ENCODE measurements at regions not wholly inside any gene's neighbourhood (a gene's known extent, or its start where the extent isn't known, plus 50 kb on each side); places are given as distances from the start of the nearest gene placed in this dataset.

DNA sequence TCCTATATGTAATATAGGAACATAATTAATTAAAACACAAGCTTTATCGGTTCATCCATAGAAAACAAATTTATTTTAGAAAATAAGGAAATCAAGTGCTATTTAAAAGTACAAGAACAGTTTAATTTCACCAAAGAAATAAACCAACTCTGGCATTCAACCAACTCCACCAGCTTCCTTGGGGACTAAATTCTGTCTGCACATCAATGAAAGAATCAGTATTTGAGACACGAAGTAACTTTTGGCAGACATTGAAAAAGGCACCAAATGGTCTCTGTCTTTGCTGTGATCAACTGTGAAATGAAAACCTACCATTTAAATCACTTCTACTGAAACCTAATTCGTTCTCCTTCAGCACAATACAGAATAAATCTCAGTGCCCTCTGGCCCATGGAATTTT is 719.7 kb upstream of the GRIA3 start:
- Mint-ChIP-seq H3K27ac (no peak overlapping the region), H3K27me3 (no peaks in the 10 kb centered on the region)

DNA sequence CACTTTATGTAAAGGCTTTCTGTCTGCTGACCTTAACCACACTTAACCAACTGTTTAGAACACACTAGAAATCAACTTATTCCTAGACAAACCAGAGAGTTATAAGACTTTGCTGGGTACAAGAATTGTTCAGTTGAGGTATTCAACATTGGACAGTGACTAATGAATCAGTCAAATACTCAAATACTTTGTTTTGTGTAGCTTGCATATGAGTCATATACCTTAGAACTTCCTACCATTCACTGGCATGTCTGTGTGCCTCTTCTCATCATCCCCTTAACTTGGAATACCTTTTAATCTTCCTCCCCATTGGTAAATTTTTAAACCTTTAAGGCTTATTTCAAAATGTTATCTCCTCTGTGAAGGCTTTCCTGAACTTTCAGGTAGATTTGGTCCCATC is 708.8 kb upstream of the GRIA3 start:
- H3K27me3 Mint-ChIP-seq = no peaks in the 10 kb centered on the region
- no peak overlapping the region for H3K4me3 Mint-ChIP-seq
- H3K9me3 Mint-ChIP-seq = no peaks in the 10 kb centered on the region
- H3K27ac Mint-ChIP-seq = no peak overlapping the region
- no peaks in the 10 kb centered on the region for H3K4me1 Mint-ChIP-seq
- H3K36me3 Mint-ChIP-seq = no peaks in the 10 kb centered on the region

More for the DNA sequence above, 719.7 kb upstream of the GRIA3 start:
- no peaks in the 10 kb centered on the region for H3K36me3 Mint-ChIP-seq
- no peaks in the 10 kb centered on the region for H3K9me3 Mint-ChIP-seq
- H3K4me1 Mint-ChIP-seq = no peaks in the 10 kb centered on the region
- no peak overlapping the region for H3K4me3 Mint-ChIP-seq

DNA sequence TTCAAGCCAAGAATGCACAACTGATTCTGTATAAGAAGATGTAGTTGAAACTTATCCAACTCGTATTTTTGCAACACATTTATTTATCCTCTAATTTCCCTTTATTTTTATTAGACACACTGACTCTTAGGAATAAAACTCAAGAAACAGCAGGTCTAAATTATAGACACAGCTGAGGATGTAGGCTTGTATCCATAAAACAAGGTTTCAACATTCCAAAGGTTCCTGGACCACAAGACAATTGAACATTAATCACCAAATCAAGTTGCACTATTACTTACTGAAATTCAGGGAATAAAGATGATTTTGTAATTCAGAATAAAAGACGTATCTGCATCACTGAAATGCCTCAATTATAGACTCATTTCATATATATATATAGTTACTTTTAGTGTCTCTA is 683.5 kb upstream of the GRIA3 start:
- Mint-ChIP-seq H3K4me3 (no peak overlapping the region), H3K36me3 (no peaks in the 10 kb centered on the region), H3K9me3 (peaks cover under 1% of the 10 kb centered on the region), H3K4me1 (no peaks in the 10 kb centered on the region), H3K27me3 (no peaks in the 10 kb centered on the region), H3K27ac (no peak overlapping the region)

DNA sequence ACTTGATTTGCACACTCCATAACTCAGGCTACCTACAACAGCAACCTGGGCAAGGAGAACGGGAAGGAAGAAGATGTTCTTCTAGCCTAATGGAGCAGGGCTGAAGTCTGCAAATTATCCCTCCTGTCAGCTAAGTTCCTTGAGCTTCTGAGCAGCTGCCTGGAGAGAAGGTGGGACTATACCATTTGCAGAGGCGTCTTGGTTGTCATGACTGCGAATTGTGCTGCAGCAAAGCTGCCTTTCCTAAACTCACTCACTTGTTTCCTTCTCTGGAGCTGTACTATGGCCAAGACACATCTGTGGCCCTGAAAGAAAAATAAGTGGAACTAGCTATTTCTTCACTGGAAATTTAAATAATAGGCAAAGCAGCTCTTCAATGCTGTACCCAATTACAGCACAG is 682.4 kb upstream of the GRIA3 start:
- Mint-ChIP-seq H3K27me3 (no peaks in the 10 kb centered on the region), H3K27ac (no peak overlapping the region), H3K36me3 (no peaks in the 10 kb centered on the region), H3K9me3 (no peaks in the 10 kb centered on the region), H3K4me1 (no peaks in the 10 kb centered on the region), H3K4me3 (no peak overlapping the region)

DNA sequence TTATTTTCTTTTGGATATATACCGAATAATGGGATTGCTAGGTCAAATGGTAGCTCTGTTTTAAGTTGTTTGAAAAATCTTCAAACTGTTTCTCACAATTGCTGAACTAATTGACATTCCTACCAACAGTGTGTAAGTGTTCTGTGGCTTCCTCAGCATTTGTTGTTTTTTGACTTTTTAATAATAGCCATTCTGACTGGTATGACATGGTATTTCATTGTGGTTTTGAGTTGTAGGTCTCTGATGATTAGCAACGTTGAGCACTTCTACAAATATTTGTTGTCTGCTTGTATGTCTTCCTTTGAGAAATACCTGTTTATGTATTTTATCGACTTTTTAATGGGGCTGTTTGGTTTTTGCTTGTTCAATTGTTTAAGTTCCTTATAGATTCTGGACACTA is 680.1 kb upstream of the GRIA3 start:
- Mint-ChIP-seq H3K27ac (no peak overlapping the region), H3K9me3 (no peaks in the 10 kb centered on the region), H3K27me3 (no peaks in the 10 kb centered on the region), H3K4me1 (no peaks in the 10 kb centered on the region), H3K36me3 (no peaks in the 10 kb centered on the region), H3K4me3 (no peak overlapping the region)

DNA sequence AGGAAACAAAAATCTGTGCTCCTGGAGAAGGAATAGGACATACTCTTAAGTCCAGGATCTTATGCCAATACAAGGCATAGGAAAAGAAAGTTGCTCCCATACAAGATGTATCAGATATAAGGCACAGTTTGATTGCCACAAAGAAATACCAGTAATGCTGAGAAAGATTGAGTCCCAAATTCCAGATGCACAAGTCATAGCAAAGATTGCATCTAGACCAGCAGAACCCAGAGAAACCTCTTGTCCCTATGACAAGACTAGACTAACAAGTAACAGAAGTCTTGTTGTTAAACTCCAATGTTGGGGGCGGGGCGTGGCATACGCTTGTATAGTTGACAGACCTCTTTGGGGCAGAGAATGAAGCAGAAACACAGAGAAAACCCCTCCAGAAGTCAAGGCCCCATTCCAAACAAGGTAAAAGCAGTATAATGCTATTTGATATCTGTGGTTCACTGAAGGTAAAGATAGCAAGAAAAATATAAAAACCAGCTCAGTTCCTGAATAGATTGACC is 671.5 kb upstream of the GRIA3 start:
- H3K4me1 Mint-ChIP-seq = no peaks in the 10 kb centered on the region
- H3K27me3 Mint-ChIP-seq = no peaks in the 10 kb centered on the region
- H3K36me3 Mint-ChIP-seq = no peaks in the 10 kb centered on the region
- H3K27ac Mint-ChIP-seq = no peak overlapping the region
- H3K9me3 Mint-ChIP-seq = no peaks in the 10 kb centered on the region
- H3K4me3 Mint-ChIP-seq = no peak overlapping the region

DNA sequence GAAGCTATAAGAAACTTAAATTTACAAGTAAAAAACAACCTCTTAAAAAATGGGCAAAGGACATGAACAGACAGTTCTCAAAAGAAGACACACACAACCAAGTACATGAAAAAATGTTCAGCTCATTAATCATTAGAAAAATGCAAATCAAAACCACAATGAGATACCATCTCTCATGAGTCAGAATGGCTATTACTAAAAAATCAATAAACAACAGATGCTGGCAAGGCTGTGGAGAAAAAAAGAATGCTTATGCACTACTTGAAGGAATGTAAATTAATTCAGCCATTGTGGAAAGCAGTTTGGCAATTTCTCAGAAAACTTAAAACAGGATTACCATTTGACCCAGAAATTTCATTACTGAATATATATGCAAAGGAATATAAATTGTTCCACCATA is 666.3 kb upstream of the GRIA3 start:
- H3K4me1 Mint-ChIP-seq = no peaks in the 10 kb centered on the region
- H3K27ac Mint-ChIP-seq = no peak overlapping the region
- no peak overlapping the region for H3K4me3 Mint-ChIP-seq
- no peaks in the 10 kb centered on the region for H3K9me3 Mint-ChIP-seq
- no peaks in the 10 kb centered on the region for H3K27me3 Mint-ChIP-seq
- H3K36me3 Mint-ChIP-seq = no peaks in the 10 kb centered on the region

DNA sequence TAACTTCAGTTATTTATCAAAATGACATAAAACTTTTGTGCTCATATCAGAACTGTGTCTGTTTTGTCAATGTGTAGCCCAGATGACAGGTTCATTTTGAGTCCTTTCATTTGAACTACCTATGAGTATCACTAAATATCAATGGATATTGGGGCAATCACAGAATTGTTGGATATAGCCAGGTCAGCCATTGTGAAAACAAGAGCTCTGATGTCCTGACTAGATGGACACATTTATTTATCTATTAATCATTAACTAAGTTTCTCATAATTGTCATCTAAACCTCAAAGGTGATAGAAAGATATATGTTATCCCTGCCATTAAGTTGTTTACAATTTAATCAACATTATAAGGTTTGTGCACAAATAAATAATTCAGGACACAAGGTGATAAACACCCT is 638.3 kb upstream of the GRIA3 start:
- Mint-ChIP-seq H3K4me3 (no peak overlapping the region), H3K36me3 (no peaks in the 10 kb centered on the region)

DNA sequence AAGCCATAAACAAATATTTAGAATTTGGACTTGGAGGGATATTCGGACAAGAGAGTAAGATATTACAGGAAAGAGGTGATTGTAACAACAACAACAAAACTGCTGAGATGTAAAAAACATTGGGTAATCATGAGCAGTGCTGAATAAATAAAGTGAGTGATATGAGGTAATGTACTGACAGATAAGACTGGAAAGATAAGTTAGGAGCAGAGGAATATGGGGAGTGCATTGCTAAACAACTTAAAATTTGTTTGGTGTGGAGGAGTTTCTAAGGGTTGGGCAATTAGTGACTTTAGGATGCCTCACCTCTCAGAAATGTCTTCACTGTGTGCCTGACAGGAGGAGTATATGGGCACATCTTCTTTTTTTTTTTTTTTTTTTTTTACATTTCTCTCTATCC is 637.8 kb upstream of the GRIA3 start:
- Mint-ChIP-seq H3K36me3 (no peaks in the 10 kb centered on the region), H3K27ac (no peak overlapping the region), H3K27me3 (no peaks in the 10 kb centered on the region), H3K9me3 (no peaks in the 10 kb centered on the region), H3K4me1 (no peaks in the 10 kb centered on the region), H3K4me3 (no peak overlapping the region)

More for the DNA sequence above, 638.3 kb upstream of the GRIA3 start:
- Mint-ChIP-seq H3K9me3 (no peaks in the 10 kb centered on the region), H3K4me1 (no peaks in the 10 kb centered on the region), H3K27ac (no peak overlapping the region), H3K27me3 (no peaks in the 10 kb centered on the region)

DNA sequence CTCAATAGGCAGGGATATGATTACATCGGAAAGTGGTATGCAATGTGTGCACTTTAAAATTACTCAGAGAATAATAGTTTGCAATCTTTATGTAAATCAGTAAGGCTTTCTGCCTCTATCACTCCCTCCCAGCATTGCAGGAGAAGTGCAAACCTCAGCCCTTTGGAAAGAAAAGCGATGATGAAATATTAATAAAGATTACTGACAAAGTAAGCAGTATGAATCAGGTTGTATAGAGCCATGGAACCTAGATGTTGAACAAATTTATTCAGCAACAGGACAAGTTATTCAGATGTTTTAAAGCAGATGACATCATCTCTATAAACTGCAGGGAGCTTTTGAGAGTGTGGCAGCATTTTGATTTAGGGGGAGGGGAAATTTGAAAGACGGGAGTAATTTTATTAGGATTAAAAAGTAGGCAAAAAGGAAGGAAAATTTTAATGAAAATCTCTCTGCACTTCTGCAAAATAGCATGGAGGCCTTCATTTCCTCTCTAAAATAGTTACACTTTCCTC is 631.7 kb upstream of the GRIA3 start:
- H3K9me3 Mint-ChIP-seq = no peaks in the 10 kb centered on the region
- H3K36me3 Mint-ChIP-seq = no peaks in the 10 kb centered on the region
- no peak overlapping the region for H3K4me3 Mint-ChIP-seq
- no peaks in the 10 kb centered on the region for H3K27me3 Mint-ChIP-seq
- no peak overlapping the region for H3K27ac Mint-ChIP-seq
- no peaks in the 10 kb centered on the region for H3K4me1 Mint-ChIP-seq

DNA sequence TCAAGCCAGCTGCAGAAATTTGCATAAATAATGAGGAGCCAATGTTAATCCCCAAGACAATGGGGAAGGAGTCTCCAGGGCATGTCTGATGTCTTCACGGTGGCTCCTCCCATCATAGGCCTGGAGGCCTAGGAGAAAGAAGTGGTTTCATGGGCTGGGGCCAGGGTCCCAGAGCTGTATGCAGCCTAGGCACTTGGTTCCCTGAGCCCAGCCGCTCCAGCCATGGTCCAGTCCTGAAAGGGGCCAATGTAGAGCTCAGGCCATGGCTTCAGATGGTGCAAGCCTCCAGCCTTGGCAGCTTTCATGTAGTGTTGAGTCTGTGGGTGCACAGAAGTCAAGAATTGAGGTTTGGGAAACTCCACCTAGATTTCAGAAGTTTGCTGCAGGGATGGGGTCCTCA is 628.2 kb upstream of the GRIA3 start:
- Mint-ChIP-seq H3K27ac (no peak overlapping the region), H3K4me3 (no peak overlapping the region), H3K4me1 (no peaks in the 10 kb centered on the region), H3K9me3 (no peaks in the 10 kb centered on the region), H3K27me3 (no peaks in the 10 kb centered on the region), H3K36me3 (no peaks in the 10 kb centered on the region)

DNA sequence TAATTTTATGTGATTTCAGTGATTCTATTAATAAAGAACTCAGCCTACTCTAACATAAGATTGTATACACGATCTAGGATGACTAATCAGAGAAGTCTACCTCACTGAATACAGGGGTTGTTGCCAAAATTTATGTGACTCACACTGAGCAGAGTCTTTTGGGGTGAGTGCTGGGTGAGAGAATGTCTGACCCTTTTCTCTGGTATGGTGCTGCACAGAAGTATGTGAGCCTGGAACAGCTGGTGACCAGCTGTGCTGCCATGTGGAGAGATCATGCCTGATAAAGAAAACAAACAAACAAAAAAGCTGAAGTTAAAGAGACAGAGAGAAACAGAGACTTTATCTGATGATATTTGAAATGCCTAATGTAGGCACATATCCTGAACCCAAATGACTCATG is 618.1 kb upstream of the GRIA3 start:
- no peaks in the 10 kb centered on the region for H3K4me1 Mint-ChIP-seq
- no peaks in the 10 kb centered on the region for H3K9me3 Mint-ChIP-seq
- H3K27me3 Mint-ChIP-seq = no peaks in the 10 kb centered on the region
- no peak overlapping the region for H3K4me3 Mint-ChIP-seq
- no peaks in the 10 kb centered on the region for H3K36me3 Mint-ChIP-seq
- H3K27ac Mint-ChIP-seq = no peak overlapping the region

DNA sequence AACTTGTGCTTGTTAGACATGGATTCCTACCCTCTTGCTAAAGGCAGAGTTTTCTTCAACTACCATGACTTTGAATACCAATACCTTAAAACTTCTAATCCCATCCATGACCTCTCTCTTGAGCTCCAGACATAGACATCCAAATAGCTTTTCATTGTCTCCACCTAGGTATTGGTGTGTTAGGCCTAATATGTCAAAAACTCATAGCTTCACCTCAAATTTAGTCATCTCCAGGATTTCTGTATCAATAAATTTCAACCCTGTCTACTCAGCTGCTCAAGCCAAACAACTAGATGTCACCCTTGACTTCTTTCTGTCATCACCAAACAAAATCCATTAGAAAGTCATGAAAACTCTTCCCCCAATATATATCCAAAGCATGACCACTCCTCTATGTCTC is 617.7 kb upstream of the GRIA3 start:
- Mint-ChIP-seq H3K9me3 (no peaks in the 10 kb centered on the region), H3K4me3 (no peak overlapping the region), H3K27ac (no peak overlapping the region), H3K27me3 (no peaks in the 10 kb centered on the region), H3K4me1 (no peaks in the 10 kb centered on the region), H3K36me3 (no peaks in the 10 kb centered on the region)

DNA sequence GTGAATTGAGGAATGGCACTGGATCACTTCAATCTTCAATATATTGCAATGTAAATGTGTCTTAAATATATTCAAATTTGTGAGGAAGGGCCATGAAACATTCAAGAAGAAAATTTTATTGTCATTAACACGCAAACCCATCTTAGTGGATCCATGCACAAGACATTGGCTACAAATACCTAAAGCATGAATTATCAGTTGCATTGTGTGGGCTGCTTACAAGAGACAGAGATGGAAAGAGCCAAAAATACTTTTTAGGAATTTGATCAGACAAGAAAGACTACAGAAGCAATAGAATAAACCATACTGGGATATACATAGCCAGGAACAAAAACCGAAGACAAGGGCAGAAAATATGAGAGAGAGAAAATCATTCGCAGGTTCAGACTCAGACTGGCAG is 616.2 kb upstream of the GRIA3 start:
- Mint-ChIP-seq H3K27ac (no peak overlapping the region), H3K9me3 (no peaks in the 10 kb centered on the region), H3K4me3 (no peak overlapping the region), H3K4me1 (no peaks in the 10 kb centered on the region), H3K27me3 (no peaks in the 10 kb centered on the region), H3K36me3 (no peaks in the 10 kb centered on the region)

DNA sequence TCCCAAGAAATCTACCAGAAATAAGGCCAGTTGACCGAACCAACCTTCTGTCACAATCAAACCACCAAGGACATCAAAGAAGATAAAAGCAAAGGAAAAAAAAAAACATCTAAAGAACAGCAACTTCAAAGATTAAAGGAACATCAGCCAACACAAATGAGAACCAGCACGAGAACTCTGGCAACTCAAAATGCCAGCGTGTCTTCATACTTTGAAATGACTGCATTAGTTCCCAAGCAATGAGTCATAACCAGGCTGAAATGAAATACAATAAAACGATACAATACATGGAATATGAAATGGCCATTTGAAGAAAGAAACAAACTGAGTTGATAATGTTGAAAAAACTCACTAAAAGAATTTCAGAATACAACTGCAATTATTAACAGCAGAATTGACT is 611.6 kb upstream of the GRIA3 start:
- H3K4me3 Mint-ChIP-seq = no peak overlapping the region
- no peaks in the 10 kb centered on the region for H3K4me1 Mint-ChIP-seq
- H3K27ac Mint-ChIP-seq = no peak overlapping the region
- H3K27me3 Mint-ChIP-seq = no peaks in the 10 kb centered on the region
- no peaks in the 10 kb centered on the region for H3K36me3 Mint-ChIP-seq
- no peaks in the 10 kb centered on the region for H3K9me3 Mint-ChIP-seq

DNA sequence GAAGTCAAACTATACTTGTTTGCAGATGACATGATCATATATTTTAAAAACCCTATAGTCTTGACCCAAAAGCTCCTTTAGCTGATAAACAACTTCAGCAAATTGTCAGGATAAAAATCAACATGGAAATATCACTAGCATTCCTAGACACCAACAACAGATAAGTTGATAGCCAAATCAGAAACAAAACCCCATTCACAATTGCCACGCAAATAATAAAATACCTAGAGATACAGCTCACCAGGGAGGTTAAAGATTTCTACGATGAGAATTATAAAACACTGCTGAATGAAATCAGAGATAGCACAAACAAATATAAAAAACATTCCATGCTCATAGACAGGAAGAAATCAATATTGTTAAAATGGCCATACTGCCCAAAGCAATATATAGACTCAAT is 605.0 kb upstream of the GRIA3 start:
- H3K9me3 Mint-ChIP-seq = no peaks in the 10 kb centered on the region
- H3K27me3 Mint-ChIP-seq = no peaks in the 10 kb centered on the region
- no peak overlapping the region for H3K27ac Mint-ChIP-seq
- H3K4me1 Mint-ChIP-seq = no peaks in the 10 kb centered on the region
- no peaks in the 10 kb centered on the region for H3K36me3 Mint-ChIP-seq
- no peak overlapping the region for H3K4me3 Mint-ChIP-seq

DNA sequence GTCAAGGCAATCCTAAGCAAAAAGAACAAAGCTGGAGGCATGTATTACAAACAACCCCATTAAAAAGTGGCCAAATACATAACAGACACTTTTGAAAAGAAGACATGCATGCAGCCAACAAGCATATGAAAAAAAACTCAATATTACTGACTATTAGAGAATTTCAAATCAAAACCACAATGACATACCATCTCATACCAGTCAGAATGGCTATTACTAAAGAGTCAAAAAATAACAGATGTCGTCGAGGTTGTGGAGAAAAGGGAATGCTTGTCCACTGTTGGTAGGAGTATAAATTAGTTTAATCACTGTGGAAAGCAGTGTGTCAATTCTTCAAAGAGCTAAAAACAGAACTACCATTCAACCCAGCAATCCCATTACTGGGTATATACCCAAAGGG is 604.6 kb upstream of the GRIA3 start:
- Mint-ChIP-seq H3K36me3 (no peaks in the 10 kb centered on the region), H3K4me3 (no peak overlapping the region), H3K27ac (no peak overlapping the region), H3K27me3 (no peaks in the 10 kb centered on the region), H3K4me1 (no peaks in the 10 kb centered on the region), H3K9me3 (no peaks in the 10 kb centered on the region)
